Stimulated activated memory B cell treated with anti-CD40 and anti-IgM and Interleukin-4, amounts not matched to agents 10 μg/mL and 1 μg/mL and 100 μg/mL, for 72 hours (primary cell): ENCODE measurements at regions not wholly inside any gene's neighbourhood (a gene's known extent, or its start where the extent isn't known, plus 50 kb on each side); places are given as distances from the start of the nearest gene placed in this dataset.
"Not testable (repeated sequence)": the region's sequence is repeated elsewhere in the genome, so short reads cannot be mapped to it uniquely, and the experiment has no call there.

ENCODE experiments used
- ATAC-seq: fragments of 150-1000 bp; cut with Tn5 transposase; 2 replicates; pipeline ENCODE4 v1.10.0; 2021
- H3K27ac Mint-ChIP-seq: one replicate; pipeline ENCODE4 v1.8.0; 2022; ENCODE audit warnings: mild to moderate bottlenecking, mixed read lengths
- H3K27me3 Mint-ChIP-seq: one replicate; pipeline ENCODE4 v1.8.0; 2022; ENCODE audit warnings: mixed read lengths
- H3K36me3 Mint-ChIP-seq: one replicate; pipeline ENCODE4 v1.8.0; 2022; ENCODE audit warnings: mixed read lengths
- H3K4me1 Mint-ChIP-seq: one replicate; pipeline ENCODE4 v1.8.0; 2022; ENCODE audit warnings: mixed read lengths
- H3K4me3 Mint-ChIP-seq: one replicate; pipeline ENCODE4 v1.8.0; 2022; ENCODE audit warnings: mild to moderate bottlenecking, moderate library complexity, mixed read lengths
- H3K9me3 Mint-ChIP-seq: one replicate; pipeline ENCODE4 v1.8.0; 2022; ENCODE audit warnings: mixed read lengths

GRCh38 chr3:22401499-22401898, 650.5 kb upstream of the ZNF385D start:
- no peaks in the 10 kb centered on the region for H3K36me3 Mint-ChIP-seq
- no peak overlapping the region for H3K27ac Mint-ChIP-seq
- no peak overlapping the region for H3K4me3 Mint-ChIP-seq
- no peak for ATAC-seq
- H3K4me1 Mint-ChIP-seq: no peaks in the 10 kb centered on the region
- no peaks in the 10 kb centered on the region for H3K27me3 Mint-ChIP-seq
- H3K9me3 Mint-ChIP-seq: peaks cover 9% of the 10 kb centered on the region

GRCh38 chr3:22414239-22414638, 663.2 kb upstream of the ZNF385D start:
- H3K27ac Mint-ChIP-seq: no peak overlapping the region
- H3K9me3 Mint-ChIP-seq: no peaks in the 10 kb centered on the region
- no peaks in the 10 kb centered on the region for H3K36me3 Mint-ChIP-seq
- no peaks in the 10 kb centered on the region for H3K27me3 Mint-ChIP-seq
- ATAC-seq: no peak
- no peak overlapping the region for H3K4me3 Mint-ChIP-seq
- H3K4me1 Mint-ChIP-seq: no peaks in the 10 kb centered on the region

GRCh38 chr3:22416838-22417446, 665.9 kb upstream of the ZNF385D start:
- not testable (repeated sequence) for H3K27me3 Mint-ChIP-seq, H3K27ac Mint-ChIP-seq, H3K9me3 Mint-ChIP-seq, ATAC-seq, H3K4me1 Mint-ChIP-seq, H3K4me3 Mint-ChIP-seq, H3K36me3 Mint-ChIP-seq

DNA sequence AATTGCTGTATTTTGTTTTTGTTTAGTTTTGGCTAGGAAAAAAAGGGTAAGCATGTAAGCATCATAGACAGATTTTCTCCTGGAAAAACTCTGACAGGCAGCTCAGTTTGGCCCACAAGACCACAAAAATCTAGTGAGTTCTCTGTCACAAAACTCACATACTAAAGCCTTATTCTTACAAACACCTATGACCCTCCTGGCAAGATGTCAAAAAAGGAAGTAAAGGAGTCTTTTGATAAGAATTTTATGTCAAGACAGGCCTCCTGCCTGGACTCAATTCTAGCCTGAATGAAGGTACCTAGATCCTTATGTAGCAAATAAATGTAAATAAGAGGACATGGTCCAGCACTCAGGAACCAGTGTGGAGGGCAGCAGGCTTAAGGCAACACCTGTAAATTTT, 668.3 kb upstream of the ZNF385D start:
- H3K9me3 Mint-ChIP-seq: no peaks in the 10 kb centered on the region
- H3K4me1 Mint-ChIP-seq: no peaks in the 10 kb centered on the region

DNA sequence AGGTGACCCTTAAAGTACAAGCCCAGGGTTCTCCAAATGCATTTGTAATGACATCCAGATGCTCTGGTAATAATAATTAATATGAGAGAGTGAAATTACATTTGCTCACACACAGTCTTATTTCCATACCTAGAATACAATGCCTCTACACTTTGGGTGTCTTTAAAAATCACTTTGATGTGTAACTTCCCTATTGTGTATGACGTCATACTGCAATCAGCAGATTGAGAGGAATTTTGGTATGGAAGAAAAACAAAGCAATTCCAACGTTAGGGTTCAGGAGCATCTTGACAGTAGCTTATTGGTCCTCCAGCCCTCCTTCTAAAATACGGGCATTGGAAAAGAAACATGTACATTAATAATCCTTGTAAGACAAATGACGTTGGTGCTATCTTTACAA, 670.6 kb upstream of the ZNF385D start:
- H3K4me3 Mint-ChIP-seq: no peak overlapping the region
- no peak for ATAC-seq
- H3K9me3 Mint-ChIP-seq: no peaks in the 10 kb centered on the region
- H3K36me3 Mint-ChIP-seq: no peaks in the 10 kb centered on the region
- no peaks in the 10 kb centered on the region for H3K4me1 Mint-ChIP-seq
- H3K27me3 Mint-ChIP-seq: no peaks in the 10 kb centered on the region
- H3K27ac Mint-ChIP-seq: no peak overlapping the region

More for the DNA sequence above, 668.3 kb upstream of the ZNF385D start:
- H3K4me3 Mint-ChIP-seq: no peak overlapping the region
- H3K36me3 Mint-ChIP-seq: no peaks in the 10 kb centered on the region
- ATAC-seq: no peak
- H3K27me3 Mint-ChIP-seq: no peaks in the 10 kb centered on the region
- no peak overlapping the region for H3K27ac Mint-ChIP-seq

GRCh38 chr3:22431334-22431733, 680.3 kb upstream of the ZNF385D start:
- ATAC-seq: no peak
- Mint-ChIP-seq H3K4me1 (no peaks in the 10 kb centered on the region), H3K36me3 (no peaks in the 10 kb centered on the region), H3K9me3 (no peaks in the 10 kb centered on the region), H3K27me3 (no peaks in the 10 kb centered on the region), H3K4me3 (no peak overlapping the region), H3K27ac (no peak overlapping the region)

GRCh38 chr3:22439626-22440025, 688.6 kb upstream of the ZNF385D start:
- Mint-ChIP-seq H3K27ac (no peak overlapping the region), H3K9me3 (no peaks in the 10 kb centered on the region), H3K36me3 (no peaks in the 10 kb centered on the region), H3K4me1 (no peaks in the 10 kb centered on the region), H3K4me3 (no peak overlapping the region), H3K27me3 (no peaks in the 10 kb centered on the region)
- ATAC-seq: no peak

DNA sequence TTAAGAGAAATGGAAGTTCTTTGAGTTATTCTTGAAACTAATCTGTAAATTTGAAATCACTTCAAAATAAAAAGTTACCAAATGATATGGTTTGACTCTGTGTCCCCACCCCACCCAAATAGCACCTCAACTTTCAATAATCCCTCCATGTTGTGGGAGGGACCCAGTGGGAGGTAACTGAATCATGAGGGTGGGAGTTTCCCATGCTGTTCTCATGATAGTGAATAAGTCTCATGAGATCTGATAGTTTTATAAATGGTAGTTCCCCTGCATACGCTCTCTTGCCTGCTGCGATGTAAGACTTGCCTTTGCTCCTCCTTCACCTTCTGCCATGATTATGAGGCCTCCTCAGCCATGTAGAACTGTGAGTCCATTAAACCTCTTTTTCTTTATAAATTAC, 690.7 kb upstream of the ZNF385D start:
- Mint-ChIP-seq H3K4me3 (no peak overlapping the region), H3K27me3 (no peaks in the 10 kb centered on the region), H3K36me3 (no peaks in the 10 kb centered on the region), H3K9me3 (no peaks in the 10 kb centered on the region), H3K27ac (no peak overlapping the region), H3K4me1 (no peaks in the 10 kb centered on the region)
- no peak for ATAC-seq

DNA sequence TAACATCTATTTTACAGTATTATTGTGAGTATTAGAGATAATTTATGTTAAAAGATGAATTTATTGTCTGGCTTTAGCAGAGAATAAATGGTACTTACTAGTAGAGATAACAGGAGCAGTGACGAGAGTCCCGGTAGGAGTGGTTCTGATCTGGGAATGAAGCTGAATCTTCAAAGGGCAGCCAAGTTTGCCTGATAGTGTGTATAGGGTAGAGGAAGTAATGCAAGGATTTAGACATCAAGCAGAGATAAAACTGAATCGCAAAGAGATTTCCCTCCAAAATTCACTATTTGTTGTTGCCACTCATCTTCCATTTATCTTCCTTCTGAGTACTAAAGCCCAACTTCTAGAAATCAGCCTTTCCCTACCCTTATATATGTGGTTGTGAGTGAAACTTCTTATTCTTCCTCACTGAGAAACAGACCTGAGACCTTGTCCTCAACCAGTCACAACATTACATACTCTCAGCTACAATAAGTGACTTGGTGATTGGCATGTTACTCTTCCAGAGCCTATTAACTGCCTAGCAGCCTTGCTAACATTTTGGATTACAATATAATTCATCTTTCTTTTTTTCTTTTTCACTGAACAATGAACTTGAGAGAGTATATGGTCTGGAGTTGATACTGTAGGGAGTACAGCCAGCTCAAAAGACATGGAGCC, 692.7 kb upstream of the ZNF385D start:
- no peak for ATAC-seq
- Mint-ChIP-seq H3K27me3 (no peaks in the 10 kb centered on the region), H3K36me3 (no peaks in the 10 kb centered on the region), H3K9me3 (no peaks in the 10 kb centered on the region), H3K4me3 (no peak overlapping the region), H3K4me1 (no peaks in the 10 kb centered on the region), H3K27ac (no peak overlapping the region)

GRCh38 chr3:22445336-22445735, 694.3 kb upstream of the ZNF385D start:
- not testable (repeated sequence) for H3K36me3 Mint-ChIP-seq, H3K9me3 Mint-ChIP-seq, H3K27me3 Mint-ChIP-seq, H3K4me1 Mint-ChIP-seq, H3K4me3 Mint-ChIP-seq, H3K27ac Mint-ChIP-seq, ATAC-seq

DNA sequence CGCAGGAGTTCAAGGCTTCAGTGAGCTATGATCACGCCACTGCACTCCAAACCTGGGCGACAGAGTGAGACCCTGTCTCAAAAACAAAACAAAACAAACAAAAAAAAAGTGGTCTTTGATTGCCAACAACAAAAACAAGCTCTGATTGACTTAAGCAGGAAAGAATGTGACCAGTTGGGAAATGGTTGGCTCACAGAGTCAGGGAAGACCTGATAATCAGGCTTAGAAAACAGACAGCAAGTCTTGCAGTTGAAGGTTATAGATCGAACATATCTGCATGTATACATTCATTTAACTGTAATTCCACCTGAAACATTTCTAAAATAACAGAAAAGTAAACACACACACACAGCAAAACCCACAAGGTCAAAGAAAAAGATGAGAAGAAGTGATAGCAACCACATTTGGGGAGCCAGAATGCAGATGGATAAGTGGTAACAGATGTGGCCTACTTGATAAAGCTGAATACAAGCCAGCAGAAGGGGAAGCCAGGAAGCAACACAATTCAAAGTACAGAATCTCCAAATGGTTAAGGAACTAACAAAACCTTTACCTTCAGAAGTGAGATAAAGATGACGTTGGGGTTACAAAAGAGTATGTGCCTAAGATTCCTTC, 699.9 kb upstream of the ZNF385D start:
- Mint-ChIP-seq H3K9me3 (no peaks in the 10 kb centered on the region), H3K36me3 (no peaks in the 10 kb centered on the region), H3K4me1 (no peaks in the 10 kb centered on the region), H3K27me3 (no peaks in the 10 kb centered on the region), H3K27ac (no peak overlapping the region), H3K4me3 (no peak overlapping the region)
- no peak for ATAC-seq

GRCh38 chr3:22451501-22451900, 700.5 kb upstream of the ZNF385D start:
- ATAC-seq: no peak

DNA sequence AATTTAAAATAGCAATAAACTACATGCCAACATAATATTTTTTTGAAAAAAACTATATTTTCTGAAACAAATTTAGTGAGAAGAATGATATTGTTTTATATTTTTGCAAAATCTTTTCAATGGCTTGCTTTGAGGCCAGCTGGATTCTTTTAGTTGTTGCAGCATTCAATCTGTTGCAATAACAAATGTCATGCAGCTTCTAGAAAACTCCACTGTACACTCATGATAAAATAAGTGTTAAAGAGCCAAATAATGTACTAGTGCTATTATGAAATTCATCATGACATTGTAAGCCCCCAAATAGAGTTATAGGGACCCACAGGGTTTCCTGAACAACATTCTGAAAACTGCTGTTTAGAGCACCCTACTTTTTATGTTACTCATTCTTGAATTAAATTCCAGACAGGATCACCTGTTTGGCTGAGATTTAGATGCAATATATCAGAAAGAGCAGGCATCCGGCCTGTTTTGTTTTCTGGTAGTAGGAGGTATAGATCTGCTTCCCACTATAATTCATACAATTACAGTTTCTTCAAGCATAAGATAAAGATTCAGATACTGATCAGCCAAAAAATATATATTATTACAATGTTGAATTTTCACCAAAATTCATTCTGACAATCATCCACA, 703.0 kb upstream of the ZNF385D start:
- Mint-ChIP-seq H3K9me3 (no peaks in the 10 kb centered on the region), H3K36me3 (no peaks in the 10 kb centered on the region), H3K4me3 (no peak overlapping the region), H3K27me3 (no peaks in the 10 kb centered on the region), H3K27ac (no peak overlapping the region), H3K4me1 (no peaks in the 10 kb centered on the region)
- no peak for ATAC-seq

More at GRCh38 chr3:22451501-22451900, 700.5 kb upstream of the ZNF385D start:
- H3K4me1 Mint-ChIP-seq: no peaks in the 10 kb centered on the region
- H3K36me3 Mint-ChIP-seq: no peaks in the 10 kb centered on the region
- no peak overlapping the region for H3K27ac Mint-ChIP-seq
- no peaks in the 10 kb centered on the region for H3K9me3 Mint-ChIP-seq
- H3K27me3 Mint-ChIP-seq: no peaks in the 10 kb centered on the region
- no peak overlapping the region for H3K4me3 Mint-ChIP-seq

DNA sequence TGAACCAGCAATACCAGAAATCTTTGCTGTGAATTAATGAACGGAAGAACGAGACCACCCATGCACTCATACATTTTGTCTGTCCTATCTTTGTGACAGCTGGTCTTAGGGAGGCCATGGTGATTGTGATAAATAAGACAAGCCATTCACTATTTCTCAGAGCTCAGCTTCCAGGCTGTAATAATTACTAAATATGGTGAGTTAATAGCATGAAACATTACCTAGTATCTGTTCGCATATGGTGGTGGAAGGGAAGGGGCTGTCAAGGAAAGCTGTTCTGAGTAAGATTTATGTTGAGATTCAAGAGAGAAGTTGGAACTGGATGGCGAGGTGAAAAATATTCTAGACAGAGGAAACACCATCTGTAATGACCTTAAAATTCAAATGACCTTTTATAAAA, 719.0 kb upstream of the ZNF385D start:
- ATAC-seq: no peak

DNA sequence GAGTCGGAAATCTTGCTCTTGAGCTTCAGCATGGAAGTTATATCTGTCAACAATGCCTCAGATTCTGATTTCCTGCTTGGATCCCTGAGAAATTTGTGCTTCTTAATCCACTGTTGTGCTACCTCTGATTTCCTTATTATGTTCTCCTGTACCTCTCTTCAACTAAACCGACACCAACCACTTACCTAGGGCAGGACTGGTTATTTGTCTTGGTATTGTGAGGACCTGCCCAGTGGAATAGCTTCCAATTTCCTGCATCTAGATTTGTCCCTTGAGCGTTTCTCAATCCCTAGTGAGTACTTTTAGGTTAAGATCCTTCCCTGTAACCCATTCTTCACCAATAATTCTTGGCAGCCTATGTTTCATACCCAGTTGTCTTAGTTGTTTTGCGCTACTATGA, 720.5 kb upstream of the ZNF385D start:
- Mint-ChIP-seq H3K27ac (no peak overlapping the region), H3K27me3 (no peaks in the 10 kb centered on the region), H3K4me3 (no peak overlapping the region), H3K36me3 (no peaks in the 10 kb centered on the region), H3K4me1 (no peaks in the 10 kb centered on the region), H3K9me3 (no peaks in the 10 kb centered on the region)
- no peak for ATAC-seq

More for the DNA sequence above, 719.0 kb upstream of the ZNF385D start:
- Mint-ChIP-seq H3K9me3 (no peaks in the 10 kb centered on the region), H3K27ac (no peak overlapping the region), H3K27me3 (no peaks in the 10 kb centered on the region), H3K36me3 (no peaks in the 10 kb centered on the region), H3K4me1 (no peaks in the 10 kb centered on the region), H3K4me3 (no peak overlapping the region)
